ENCODE measurements at regions not wholly inside any gene's neighbourhood (a gene's known extent, or its start where the extent isn't known, plus 50 kb on each side); places are given as distances from the start of the nearest gene placed in this dataset.

DNA sequence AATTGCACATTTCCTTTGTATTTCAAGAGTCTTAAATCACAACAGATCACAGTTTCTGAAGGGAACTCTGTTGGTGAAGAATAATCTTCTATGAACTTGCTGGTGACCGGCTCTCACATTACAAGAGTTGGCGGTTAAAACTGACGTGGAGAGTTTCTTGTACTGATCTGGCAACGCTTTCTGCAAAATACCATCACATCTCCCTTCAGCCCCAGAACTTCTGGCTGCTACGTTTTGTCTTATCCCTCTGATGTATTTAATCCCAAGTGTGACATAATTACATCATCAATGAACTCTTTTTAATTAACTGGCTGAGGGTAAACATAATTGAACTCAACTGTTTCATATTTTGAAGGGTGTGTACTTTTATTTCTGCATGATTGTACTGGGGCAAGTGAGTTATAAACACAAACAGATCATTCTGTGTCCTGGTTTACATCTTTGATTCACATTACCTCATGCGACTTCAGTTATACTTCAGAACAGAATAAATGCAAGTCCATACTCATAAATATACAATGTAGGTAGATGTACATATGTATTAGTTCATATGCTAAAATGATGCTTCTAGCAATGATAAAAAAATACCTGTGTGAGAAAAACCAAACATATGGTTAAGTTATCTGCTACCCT is 105.1 kb upstream of the NPVF start:
- TF ChIP-seq, protein P1, sequence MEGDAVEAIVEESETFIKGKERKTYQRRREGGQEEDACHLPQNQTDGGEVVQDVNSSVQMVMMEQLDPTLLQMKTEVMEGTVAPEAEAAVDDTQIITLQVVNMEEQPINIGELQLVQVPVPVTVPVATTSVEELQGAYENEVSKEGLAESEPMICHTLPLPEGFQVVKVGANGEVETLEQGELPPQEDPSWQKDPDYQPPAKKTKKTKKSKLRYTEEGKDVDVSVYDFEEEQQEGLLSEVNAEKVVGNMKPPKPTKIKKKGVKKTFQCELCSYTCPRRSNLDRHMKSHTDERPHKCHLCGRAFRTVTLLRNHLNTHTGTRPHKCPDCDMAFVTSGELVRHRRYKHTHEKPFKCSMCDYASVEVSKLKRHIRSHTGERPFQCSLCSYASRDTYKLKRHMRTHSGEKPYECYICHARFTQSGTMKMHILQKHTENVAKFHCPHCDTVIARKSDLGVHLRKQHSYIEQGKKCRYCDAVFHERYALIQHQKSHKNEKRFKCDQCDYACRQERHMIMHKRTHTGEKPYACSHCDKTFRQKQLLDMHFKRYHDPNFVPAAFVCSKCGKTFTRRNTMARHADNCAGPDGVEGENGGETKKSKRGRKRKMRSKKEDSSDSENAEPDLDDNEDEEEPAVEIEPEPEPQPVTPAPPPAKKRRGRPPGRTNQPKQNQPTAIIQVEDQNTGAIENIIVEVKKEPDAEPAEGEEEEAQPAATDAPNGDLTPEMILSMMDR (IDR thresholded peaks at IDR 0.05), result no peak
- TF ChIP-seq POLR2AphosphoS5 (IDR thresholded peaks at IDR 0.05), result no peak

Measured in gastroesophageal sphincter (tissue), 3 donors.